ENCODE measurements at regions not wholly inside any gene's neighbourhood (a gene's known extent, or its start where the extent isn't known, plus 50 kb on each side); places are given as distances from the start of the nearest gene placed in this dataset.

- Histone ChIP-seq H3K9me3 (ENCODE audit: low read depth) (no peaks in the 10 kb centered on the region), H3K4me1 (ENCODE audit: low read depth) (peaks cover 12% of the 10 kb centered on the region), H3K4me3 (no peak overlapping the region), H3K36me3 (no peaks in the 10 kb centered on the region), H3K27ac (no peak overlapping the region), H3K27me3 (peaks cover 5% of the 10 kb centered on the region)
- no peak for TF ChIP-seq CTCF (IDR thresholded peaks at IDR 0.05; ENCODE audit: low read depth, low read length)
- no peak for DNase-seq (ENCODE audit: low read depth in 1 of 2, low spot score in 1 of 2)
These were observed 91.9 kb downstream of the CD164 start for GRCh38 chr6:109290143-109290931.

GRCh38 chr6:109285366-109285765 is 96.9 kb downstream of the CD164 start:
- TF ChIP-seq CTCF (IDR thresholded peaks at IDR 0.05; ENCODE audit: low read depth, low read length): no peak
- DNase-seq (ENCODE audit: low read depth in 1 of 2, low spot score in 1 of 2): no peak
- Histone ChIP-seq H3K4me3 (no peak overlapping the region), H3K27me3 (peaks cover 5% of the 10 kb centered on the region), H3K27ac (no peak overlapping the region), H3K4me1 (ENCODE audit: low read depth) (no peaks in the 10 kb centered on the region), H3K9me3 (ENCODE audit: low read depth) (no peaks in the 10 kb centered on the region), H3K36me3 (no peaks in the 10 kb centered on the region)

GRCh38 chr6:109284675-109285074 is 97.6 kb downstream of the CD164 start:
- TF ChIP-seq CTCF (IDR thresholded peaks at IDR 0.05; ENCODE audit: low read depth, low read length): no peak

GRCh38 chr6:109282756-109283155 is 99.5 kb downstream of the CD164 start:
- no peak overlapping the region for H3K27ac ChIP-seq
- H3K9me3 ChIP-seq (ENCODE audit: low read depth): no peaks in the 10 kb centered on the region
- no peak overlapping the region for H3K4me3 ChIP-seq
- peaks cover 5% of the 10 kb centered on the region for H3K27me3 ChIP-seq
- no peaks in the 10 kb centered on the region for H3K36me3 ChIP-seq
- no peaks in the 10 kb centered on the region for H3K4me1 ChIP-seq (ENCODE audit: low read depth)
- no peak for TF ChIP-seq CTCF (IDR thresholded peaks at IDR 0.05; ENCODE audit: low read depth, low read length)
- no peak for DNase-seq (ENCODE audit: low read depth in 1 of 2, low spot score in 1 of 2)

More at GRCh38 chr6:109284675-109285074, 97.6 kb downstream of the CD164 start:
- peaks cover 5% of the 10 kb centered on the region for H3K27me3 ChIP-seq
- no peak overlapping the region for H3K27ac ChIP-seq
- H3K4me1 ChIP-seq (ENCODE audit: low read depth): no peaks in the 10 kb centered on the region
- no peaks in the 10 kb centered on the region for H3K36me3 ChIP-seq
- no peak overlapping the region for H3K4me3 ChIP-seq
- H3K9me3 ChIP-seq (ENCODE audit: low read depth): no peaks in the 10 kb centered on the region
- DNase-seq (ENCODE audit: low read depth in 1 of 2, low spot score in 1 of 2): no peak

- H3K4me1 ChIP-seq (ENCODE audit: low read depth): no peaks in the 10 kb centered on the region
- no peak for TF ChIP-seq CTCF (IDR thresholded peaks at IDR 0.05; ENCODE audit: low read depth, low read length)
- H3K9me3 ChIP-seq (ENCODE audit: low read depth): no peaks in the 10 kb centered on the region
- no peak for DNase-seq (ENCODE audit: low read depth in 1 of 2, low spot score in 1 of 2)
- no peak overlapping the region for H3K27ac ChIP-seq
- no peaks in the 10 kb centered on the region for H3K27me3 ChIP-seq
- H3K4me3 ChIP-seq: no peak overlapping the region
- H3K36me3 ChIP-seq: no peaks in the 10 kb centered on the region
These were observed 102.6 kb downstream of the CD164 start for GRCh38 chr6:109279628-109280027.

Data from cardiac muscle cell (in vitro differentiated cells and primary cell).